AG09309 (cell line): ENCODE measurements at regions not wholly inside any gene's neighbourhood (a gene's known extent, or its start where the extent isn't known, plus 50 kb on each side); places are given as distances from the start of the nearest gene placed in this dataset.

Experiments used
- DNase-seq: peaks from one replicate; pipeline ENCODE4 v3.0.0-alpha.2; 2010; ENCODE audit warnings: low read depth
- H3K4me3 ChIP-seq: 2 replicates; pipeline ENCODE4 v1.5.1; 2011; ENCODE audit warnings: mild to moderate bottlenecking, low read depth, low read length, moderate library complexity; ENCODE audit not compliant: control insufficient read depth
- TF ChIP-seq, protein P1 (sequence below): IDR thresholded peaks from 2 replicates; pipeline ENCODE4 v1.5.1; 2011; ENCODE audit warnings: mild to moderate bottlenecking, low read depth, low read length, inconsistent platforms; ENCODE audit not compliant: insufficient read depth, control insufficient read depth; ENCODE audit errors: missing control alignments

- DNase-seq = no peak
- H3K4me3 ChIP-seq = no peak overlapping the region
These were observed 127.6 kb upstream of the PMEPA1 start for GRCh38 chr20:57837208-57838035.

DNA sequence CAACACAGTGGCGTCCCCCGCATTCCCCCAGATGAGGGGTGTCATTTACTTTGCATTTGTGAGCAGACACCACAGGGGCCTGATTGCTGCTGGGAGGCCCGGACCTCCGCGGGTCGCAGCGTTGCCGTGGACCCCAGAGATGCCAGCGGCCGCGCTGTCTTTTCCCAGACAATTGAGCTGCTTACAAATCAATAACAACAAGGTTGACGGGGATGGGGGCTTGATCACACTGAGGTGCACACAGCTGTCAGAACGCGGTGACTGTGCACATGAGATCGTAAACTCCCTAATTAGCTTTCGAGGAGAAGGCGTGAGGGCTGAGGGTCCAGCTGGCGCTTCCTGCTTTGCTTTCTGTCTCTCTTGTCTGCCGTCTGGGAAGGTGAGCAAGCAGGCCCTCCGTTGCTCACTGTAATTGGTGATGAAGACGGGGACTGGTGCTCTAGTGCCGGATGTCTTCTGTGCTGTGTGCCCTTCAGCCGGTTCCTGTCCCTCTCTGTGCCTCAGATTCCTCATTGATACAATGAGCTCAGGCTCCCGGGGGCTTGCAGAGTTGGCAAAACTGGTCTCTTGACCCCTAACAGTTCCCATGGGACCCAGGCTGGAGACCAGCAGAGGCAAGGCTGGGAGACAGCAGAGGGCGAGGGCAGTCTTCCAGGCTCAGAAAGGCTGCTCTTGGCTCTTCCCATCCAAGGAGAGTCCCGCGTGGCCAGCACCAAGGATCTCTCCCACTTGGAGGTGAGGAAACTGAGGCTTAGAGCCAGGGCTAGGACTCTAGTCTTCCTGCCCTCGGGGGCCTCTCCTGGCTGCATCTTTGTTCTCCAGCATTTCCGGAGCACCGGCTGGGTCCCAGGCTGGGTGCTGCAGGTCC is 126.0 kb upstream of the PMEPA1 start:
- no peak for DNase-seq

More at GRCh38 chr20:57837208-57838035, 127.6 kb upstream of the PMEPA1 start:
- TF ChIP-seq, protein P1, sequence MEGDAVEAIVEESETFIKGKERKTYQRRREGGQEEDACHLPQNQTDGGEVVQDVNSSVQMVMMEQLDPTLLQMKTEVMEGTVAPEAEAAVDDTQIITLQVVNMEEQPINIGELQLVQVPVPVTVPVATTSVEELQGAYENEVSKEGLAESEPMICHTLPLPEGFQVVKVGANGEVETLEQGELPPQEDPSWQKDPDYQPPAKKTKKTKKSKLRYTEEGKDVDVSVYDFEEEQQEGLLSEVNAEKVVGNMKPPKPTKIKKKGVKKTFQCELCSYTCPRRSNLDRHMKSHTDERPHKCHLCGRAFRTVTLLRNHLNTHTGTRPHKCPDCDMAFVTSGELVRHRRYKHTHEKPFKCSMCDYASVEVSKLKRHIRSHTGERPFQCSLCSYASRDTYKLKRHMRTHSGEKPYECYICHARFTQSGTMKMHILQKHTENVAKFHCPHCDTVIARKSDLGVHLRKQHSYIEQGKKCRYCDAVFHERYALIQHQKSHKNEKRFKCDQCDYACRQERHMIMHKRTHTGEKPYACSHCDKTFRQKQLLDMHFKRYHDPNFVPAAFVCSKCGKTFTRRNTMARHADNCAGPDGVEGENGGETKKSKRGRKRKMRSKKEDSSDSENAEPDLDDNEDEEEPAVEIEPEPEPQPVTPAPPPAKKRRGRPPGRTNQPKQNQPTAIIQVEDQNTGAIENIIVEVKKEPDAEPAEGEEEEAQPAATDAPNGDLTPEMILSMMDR = no peak

GRCh38 chr20:57835074-57835452 is 125.2 kb upstream of the PMEPA1 start:
- H3K4me3 ChIP-seq = no peak overlapping the region
- TF ChIP-seq, protein P1 = no peak
- no peak for DNase-seq

More for the DNA sequence above, 126.0 kb upstream of the PMEPA1 start:
- TF ChIP-seq, protein P1 = no peak
- H3K4me3 ChIP-seq = no peak overlapping the region

DNA sequence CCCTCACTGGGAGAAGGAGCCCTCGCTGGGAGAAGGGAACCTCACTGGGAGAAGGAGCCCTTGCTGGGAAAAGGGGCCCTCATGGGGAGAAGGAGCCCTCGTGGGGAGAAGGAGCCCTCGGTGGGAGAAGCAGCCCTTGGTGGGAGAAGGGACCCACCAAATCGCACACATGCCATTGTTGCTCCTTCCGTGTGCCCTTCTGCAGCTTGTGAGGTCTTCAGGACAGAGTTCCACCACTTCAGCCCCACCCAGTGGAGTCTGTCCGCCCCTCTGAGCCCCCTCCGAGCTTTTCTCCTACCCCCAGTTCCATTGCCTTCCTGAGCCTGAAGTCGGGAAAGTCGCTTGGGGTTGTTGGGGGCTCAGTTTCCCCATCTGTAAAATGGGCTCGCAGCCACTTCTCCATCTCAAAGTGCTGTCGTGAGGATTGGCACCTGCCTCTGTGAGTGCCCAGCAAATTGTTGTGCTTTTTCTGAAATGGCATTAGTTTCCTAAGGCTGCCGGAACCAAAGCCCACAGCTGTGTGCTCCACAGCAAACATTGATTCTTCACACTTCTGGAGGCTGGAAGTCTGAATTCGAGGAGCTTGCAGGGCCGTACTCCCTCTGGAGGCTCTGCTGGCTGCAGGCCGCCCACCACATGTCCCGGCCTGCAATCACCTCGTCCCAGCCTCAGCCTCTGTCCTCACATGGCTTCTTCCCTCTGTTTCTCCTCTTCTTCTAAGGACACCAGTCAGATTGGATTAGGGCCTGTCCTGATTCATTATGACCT is 124.7 kb upstream of the PMEPA1 start:
- no peak overlapping the region for H3K4me3 ChIP-seq
- no peak for DNase-seq
- TF ChIP-seq, protein P1 = no peak

GRCh38 chr20:57831993-57832585 is 122.3 kb upstream of the PMEPA1 start:
- no peak for DNase-seq
- no peak overlapping the region for H3K4me3 ChIP-seq
- TF ChIP-seq, protein P1 = no peak
